ENCODE measurements at regions not wholly inside any gene's neighbourhood (a gene's known extent, or its start where the extent isn't known, plus 50 kb on each side); places are given as distances from the start of the nearest gene placed in this dataset.

DNA sequence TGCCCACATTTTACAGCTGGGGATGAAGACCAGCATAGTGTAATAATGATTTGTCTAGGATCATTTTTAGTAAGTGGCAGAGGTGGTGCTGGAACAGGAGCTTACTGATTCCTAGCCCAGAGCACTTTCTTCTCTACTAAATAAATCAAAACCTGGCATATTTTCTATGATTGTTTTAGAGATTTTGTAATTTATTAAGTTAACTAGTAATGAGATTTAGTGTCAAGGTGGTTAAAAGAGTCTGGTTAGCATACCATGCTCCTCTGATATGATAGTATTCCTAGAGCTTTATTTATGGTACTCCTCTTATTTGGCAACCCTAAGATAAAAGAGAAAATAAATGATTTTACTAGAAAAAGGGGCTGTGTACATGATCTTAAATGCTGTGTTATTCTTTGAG is 604.0 kb downstream of the ISL1 start:
- Histone ChIP-seq H3K27ac (ENCODE audit: low read depth, low read length) (no peak overlapping the region), H3K36me3 (ENCODE audit: control insufficient read depth in 2 of 4, insufficient read depth in 4 of 4, low read length in 3 of 4) (no peaks in the 10 kb centered on the region), H3K4me1 (replicated peaks in 1 of 4; ENCODE audit: control insufficient read depth in 3 of 4, insufficient read depth in 4 of 4, low read length in 3 of 4) (no peaks in the 10 kb centered on the region), H2AFZ (ENCODE audit: low read length) (no peak overlapping the region), H4K20me1 (replicated peaks in 1 of 2; ENCODE audit: control insufficient read depth in 1 of 2, insufficient read depth in 2 of 2, low read length in 2 of 2) (no peaks in the 10 kb centered on the region), H3K4ac (replicated peaks; ENCODE audit: insufficient read length, low read depth, low read length) (no peak overlapping the region), H3K23ac (ENCODE audit: insufficient read length) (no peak overlapping the region), H2BK120ac (replicated peaks; ENCODE audit: low read depth, low read length) (no peak overlapping the region), H3K27me3 (replicated peaks in 1 of 4; ENCODE audit: control insufficient read depth in 3 of 4, extremely low read depth in 1 of 4, insufficient read depth in 3 of 4, low read length in 3 of 4) (peaks cover 0 to 1% (median 0%) of the 10 kb centered on the region in 4 experiments; a peak in 1 of 7 replicates), H3K79me1 (ENCODE audit: low read depth, low read length) (no peaks in the 10 kb centered on the region), H3K14ac (ENCODE audit: insufficient read length) (no peak overlapping the region), H3K9ac (replicated peaks in 1 of 4; ENCODE audit: extremely low read depth in 1 of 4, low read depth in 3 of 4, low read length in 3 of 4) (no peak overlapping the region), H3K18ac (ENCODE audit: extremely low read depth, low read length) (no peak overlapping the region), H3K4me3 (ENCODE audit: extremely low read depth in 1 of 4, insufficient read depth in 2 of 4, low read depth in 3 of 4, low read length in 4 of 4) (no peak overlapping the region), H4K5ac (ENCODE audit: insufficient read length, low read depth, low read length) (no peak overlapping the region), H3K9me3 (ENCODE audit: insufficient read depth in 2 of 2, low read depth in 1 of 2, low read length in 1 of 2) (no peaks in the 10 kb centered on the region), H2AK5ac (ENCODE audit: low read depth, low read length) (no peak overlapping the region), H4K91ac (replicated peaks; ENCODE audit: insufficient read length, low read length) (no peak overlapping the region), H2BK5ac (ENCODE audit: low read depth, low read length) (no peak overlapping the region), H2BK15ac (ENCODE audit: low read length) (no peak overlapping the region), H3K23me2 (ENCODE audit: low read depth, low read length) (no peaks in the 10 kb centered on the region), H2BK12ac (ENCODE audit: low read depth, low read length) (no peak overlapping the region), H4K8ac (ENCODE audit: extremely low read depth, insufficient read depth, low read length) (no peak overlapping the region), H3K56ac (replicated peaks; ENCODE audit: insufficient read length, low read depth, low read length) (no peak overlapping the region), H3K4me2 (ENCODE audit: insufficient read depth in 1 of 2, low read depth in 2 of 2, low read length in 2 of 2) (no peak overlapping the region), H3K79me2 (ENCODE audit: control insufficient read depth in 1 of 2, insufficient read depth in 2 of 2, low read length in 2 of 2) (no peaks in the 10 kb centered on the region), H2BK20ac (ENCODE audit: low read length) (no peak overlapping the region)
- FAIRE-seq (no peak), DNase-seq (ENCODE audit: low read depth in 1 of 2, low spot score in 2 of 2) (no peak)
- TF ChIP-seq EP300 (IDR thresholded peaks at IDR 0.05; ENCODE audit: borderline replicate concordance in 1 of 2, low read depth in 2 of 2, low read length in 2 of 2), result no peak
- no peak for TF ChIP-seq CHD1 (IDR thresholded peaks at IDR 0.05; ENCODE audit: low read depth, low read length)
- TF ChIP-seq CREB1 (IDR thresholded peaks at IDR 0.05), result no peak
- TF ChIP-seq ATF3 (IDR thresholded peaks at IDR 0.05; ENCODE audit: insufficient read depth, low read depth, low read length), result no peak
- TF ChIP-seq CEBPB (IDR thresholded peaks at IDR 0.05; ENCODE audit: low read depth, low read length), result no peak
- TF ChIP-seq TBP (IDR thresholded peaks at IDR 0.05; ENCODE audit: low read depth, low read length), result no peak
- TF ChIP-seq NRF1 (IDR thresholded peaks at IDR 0.05; ENCODE audit: low read depth, low read length), result no peak
- no peak for TF ChIP-seq SIN3A (conservative IDR thresholded peaks at IDR 0.05 in 1 of 2, IDR thresholded peaks at IDR 0.05 in 1 of 2; ENCODE audit: low read depth in 1 of 2, low read length in 2 of 2)
- no peak for TF ChIP-seq SUZ12 (IDR thresholded peaks at IDR 0.05; ENCODE audit: low read length)
- ChIA-PET POLR2A (ENCODE audit: partially characterized antibody) (no interaction called here), CTCF (ENCODE audit: partially characterized antibody) (interaction anchor here (0.8 to 1.5 kb wide), 4 partner anchors 21 to 609 kb away, joined by 3 to 4 read pairs (median 3); no protein-coding TSS in a partner anchor)
